Prostate gland (tissue), 2 donors: ENCODE measurements at regions not wholly inside any gene's neighbourhood (a gene's known extent, or its start where the extent isn't known, plus 50 kb on each side); places are given as distances from the start of the nearest gene placed in this dataset.

Source experiments
- POLR2A ChIP-seq: fragments of 450-650 bp; IDR thresholded peaks from one replicate; pipeline ENCODE4 v1.6.1; 2016; ENCODE audit warnings: antibody characterized with exemption, mild to moderate bottlenecking
- POLR2AphosphoS5 ChIP-seq: sonication (generic); formaldehyde crosslinking; IDR thresholded peaks from one replicate; pipeline ENCODE4 v1.6.1; 2017; ENCODE audit warnings: antibody characterized with exemption
- TF ChIP-seq, protein P1 (sequence below), 4 experiments: fragments of 200-600 bp in 2 of 4; fragments of 450-650 bp in 2 of 4; sonication (generic) in 2 of 4; IDR thresholded peaks; 1 replicate in 3 of 4; 2 replicates in 1 of 4; pipeline ENCODE4 v1.5.1; 2016 to 2019; ENCODE audit warnings: antibody characterized with exemption in 4 of 4, mild to moderate bottlenecking in 2 of 4, moderate library complexity in 2 of 4

DNA sequence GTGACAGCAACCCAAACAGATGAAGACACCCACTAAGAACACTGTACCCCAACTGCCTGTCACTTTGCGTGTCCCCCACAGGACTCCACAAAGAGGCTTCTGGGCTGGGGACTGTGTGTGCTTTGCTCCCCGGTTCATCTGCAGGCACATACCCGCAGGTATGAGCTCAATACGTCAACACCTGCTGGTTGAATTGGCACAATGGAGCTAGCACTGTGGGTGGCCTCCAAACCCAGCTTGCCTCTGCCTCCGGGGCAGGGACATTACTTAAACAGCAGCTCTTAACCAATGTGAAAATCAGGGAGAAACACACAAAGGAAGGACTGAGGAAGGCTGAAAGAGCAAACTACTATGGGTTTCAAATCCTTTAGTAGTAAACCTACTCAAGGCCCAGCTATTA, 140.2 kb upstream of the TIAM1 start:
- TF ChIP-seq, protein P1, sequence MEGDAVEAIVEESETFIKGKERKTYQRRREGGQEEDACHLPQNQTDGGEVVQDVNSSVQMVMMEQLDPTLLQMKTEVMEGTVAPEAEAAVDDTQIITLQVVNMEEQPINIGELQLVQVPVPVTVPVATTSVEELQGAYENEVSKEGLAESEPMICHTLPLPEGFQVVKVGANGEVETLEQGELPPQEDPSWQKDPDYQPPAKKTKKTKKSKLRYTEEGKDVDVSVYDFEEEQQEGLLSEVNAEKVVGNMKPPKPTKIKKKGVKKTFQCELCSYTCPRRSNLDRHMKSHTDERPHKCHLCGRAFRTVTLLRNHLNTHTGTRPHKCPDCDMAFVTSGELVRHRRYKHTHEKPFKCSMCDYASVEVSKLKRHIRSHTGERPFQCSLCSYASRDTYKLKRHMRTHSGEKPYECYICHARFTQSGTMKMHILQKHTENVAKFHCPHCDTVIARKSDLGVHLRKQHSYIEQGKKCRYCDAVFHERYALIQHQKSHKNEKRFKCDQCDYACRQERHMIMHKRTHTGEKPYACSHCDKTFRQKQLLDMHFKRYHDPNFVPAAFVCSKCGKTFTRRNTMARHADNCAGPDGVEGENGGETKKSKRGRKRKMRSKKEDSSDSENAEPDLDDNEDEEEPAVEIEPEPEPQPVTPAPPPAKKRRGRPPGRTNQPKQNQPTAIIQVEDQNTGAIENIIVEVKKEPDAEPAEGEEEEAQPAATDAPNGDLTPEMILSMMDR (IDR thresholded peaks at IDR 0.05) = no peak
- no peak for TF ChIP-seq POLR2AphosphoS5
- no peak for TF ChIP-seq POLR2A
